ENCODE measurements at regions not wholly inside any gene's neighbourhood (a gene's known extent, or its start where the extent isn't known, plus 50 kb on each side); places are given as distances from the start of the nearest gene placed in this dataset.

GRCh38 chr18:71850602-71851001 lies 693.5 kb downstream of the CBLN2 start:
- no peak for TF ChIP-seq POLR2A (IDR thresholded peaks at IDR 0.05)
- no peak overlapping the region for H3K4me3 ChIP-seq
- DNase-seq, result no peak
- intact Hi-C loops (cut with DNase I), result no loop called here
- ATAC-seq, result no peak
- WGBS (ENCODE audit: insufficient coverage, low coverage, low lambda C conversion rate, missing lambda C conversion rate), result 67% methylated on average over 1 of the region's 1 CpG
- H3K27me3 ChIP-seq, result no peaks in the 10 kb centered on the region
- H3K4me1 ChIP-seq, result no peaks in the 10 kb centered on the region
- H3K27ac ChIP-seq, result no peak overlapping the region
- H3K9me3 ChIP-seq, result no peaks in the 10 kb centered on the region
- no peaks in the 10 kb centered on the region for H3K36me3 ChIP-seq

DNA sequence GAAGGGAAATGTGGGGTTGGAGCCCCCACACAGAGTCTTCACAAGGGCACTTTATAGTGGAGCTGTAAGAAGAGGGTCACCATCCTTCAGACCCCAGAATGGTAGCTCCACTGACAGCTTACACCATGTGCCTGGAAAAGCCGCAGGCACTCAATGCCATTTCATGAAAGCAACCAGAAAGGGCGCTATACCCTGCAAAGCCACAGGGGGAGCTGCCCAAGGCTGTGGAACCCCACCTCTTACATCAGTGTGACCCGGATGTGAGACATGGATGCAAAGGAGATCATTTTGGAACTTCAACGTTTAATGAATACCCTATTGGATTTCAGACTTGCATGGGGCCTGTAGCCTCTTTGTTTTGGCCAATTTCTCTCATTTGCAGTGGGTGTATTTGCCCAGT lies 694.7 kb downstream of the CBLN2 start:
- intact Hi-C loops (cut with DNase I), result no loop called here
- DNase-seq, result no peak
- no peak overlapping the region for H3K4me3 ChIP-seq
- H3K36me3 ChIP-seq, result no peaks in the 10 kb centered on the region
- no peak for ATAC-seq
- no peaks in the 10 kb centered on the region for H3K9me3 ChIP-seq
- TF ChIP-seq, protein P1, sequence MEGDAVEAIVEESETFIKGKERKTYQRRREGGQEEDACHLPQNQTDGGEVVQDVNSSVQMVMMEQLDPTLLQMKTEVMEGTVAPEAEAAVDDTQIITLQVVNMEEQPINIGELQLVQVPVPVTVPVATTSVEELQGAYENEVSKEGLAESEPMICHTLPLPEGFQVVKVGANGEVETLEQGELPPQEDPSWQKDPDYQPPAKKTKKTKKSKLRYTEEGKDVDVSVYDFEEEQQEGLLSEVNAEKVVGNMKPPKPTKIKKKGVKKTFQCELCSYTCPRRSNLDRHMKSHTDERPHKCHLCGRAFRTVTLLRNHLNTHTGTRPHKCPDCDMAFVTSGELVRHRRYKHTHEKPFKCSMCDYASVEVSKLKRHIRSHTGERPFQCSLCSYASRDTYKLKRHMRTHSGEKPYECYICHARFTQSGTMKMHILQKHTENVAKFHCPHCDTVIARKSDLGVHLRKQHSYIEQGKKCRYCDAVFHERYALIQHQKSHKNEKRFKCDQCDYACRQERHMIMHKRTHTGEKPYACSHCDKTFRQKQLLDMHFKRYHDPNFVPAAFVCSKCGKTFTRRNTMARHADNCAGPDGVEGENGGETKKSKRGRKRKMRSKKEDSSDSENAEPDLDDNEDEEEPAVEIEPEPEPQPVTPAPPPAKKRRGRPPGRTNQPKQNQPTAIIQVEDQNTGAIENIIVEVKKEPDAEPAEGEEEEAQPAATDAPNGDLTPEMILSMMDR (IDR thresholded peaks at IDR 0.05), result no peak
- TF ChIP-seq POLR2A (IDR thresholded peaks at IDR 0.05), result no peak
- H3K4me1 ChIP-seq, result no peaks in the 10 kb centered on the region
- no peaks in the 10 kb centered on the region for H3K27me3 ChIP-seq
- H3K27ac ChIP-seq, result no peak overlapping the region
- WGBS (ENCODE audit: insufficient coverage, low coverage, low lambda C conversion rate, missing lambda C conversion rate), result 50% methylated on average over 1 of the region's 4 CpGs

GRCh38 chr18:71846716-71847115 lies 697.4 kb downstream of the CBLN2 start:
- no peaks in the 10 kb centered on the region for H3K9me3 ChIP-seq
- no peaks in the 10 kb centered on the region for H3K36me3 ChIP-seq
- DNase-seq (no peak), ATAC-seq (no peak)
- H3K27me3 ChIP-seq, result no peaks in the 10 kb centered on the region
- 61% methylated on average over 2 of the region's 2 CpGs for WGBS (ENCODE audit: insufficient coverage, low coverage, low lambda C conversion rate, missing lambda C conversion rate)
- no peak overlapping the region for H3K4me3 ChIP-seq
- H3K4me1 ChIP-seq, result no peaks in the 10 kb centered on the region
- no peak overlapping the region for H3K27ac ChIP-seq
- intact Hi-C loops (cut with DNase I), result no loop called here
- TF ChIP-seq, protein P1 (IDR thresholded peaks at IDR 0.05), result no peak
- no peak for TF ChIP-seq POLR2A (IDR thresholded peaks at IDR 0.05)

GRCh38 chr18:71844814-71845213 lies 699.3 kb downstream of the CBLN2 start:
- Histone ChIP-seq H3K4me3 (no peak overlapping the region), H3K27me3 (no peaks in the 10 kb centered on the region), H3K36me3 (no peaks in the 10 kb centered on the region), H3K27ac (no peak overlapping the region), H3K9me3 (no peaks in the 10 kb centered on the region), H3K4me1 (no peaks in the 10 kb centered on the region)
- ATAC-seq, result no peak
- intact Hi-C loops (cut with DNase I), result no loop called here
- no peak for DNase-seq
- TF ChIP-seq POLR2A (IDR thresholded peaks at IDR 0.05), result no peak
- TF ChIP-seq, protein P1 (IDR thresholded peaks at IDR 0.05), result no peak
- 49% methylated on average over 5 of the region's 5 CpGs for WGBS (ENCODE audit: insufficient coverage, low coverage, low lambda C conversion rate, missing lambda C conversion rate)

- Histone ChIP-seq H3K27me3 (no peaks in the 10 kb centered on the region), H3K36me3 (no peaks in the 10 kb centered on the region), H3K4me1 (no peaks in the 10 kb centered on the region), H3K4me3 (no peak overlapping the region), H3K9me3 (no peaks in the 10 kb centered on the region), H3K27ac (no peak overlapping the region)
- ATAC-seq, result no peak
- intact Hi-C loops (cut with DNase I), result no loop called here
- no peak for DNase-seq
- WGBS (ENCODE audit: insufficient coverage, low coverage, low lambda C conversion rate, missing lambda C conversion rate), result 68% methylated on average over 5 of the region's 5 CpGs
- TF ChIP-seq POLR2A (IDR thresholded peaks at IDR 0.05), result no peak
- TF ChIP-seq, protein P1 (IDR thresholded peaks at IDR 0.05), result no peak
These were observed 701.5 kb downstream of the CBLN2 start for GRCh38 chr18:71842666-71843065.

Data from right lobe of liver (tissue), 6 donors.